PC-9 (cell line): ENCODE measurements at regions not wholly inside any gene's neighbourhood (a gene's known extent, or its start where the extent isn't known, plus 50 kb on each side); places are given as distances from the start of the nearest gene placed in this dataset.

ENCODE experiments used
- CTCF ChIP-seq: fragments of 200-600 bp; sonication (generic); conservative IDR thresholded peaks from 2 replicates; pipeline ENCODE4 v1.6.1; 2017; ENCODE audit warnings: mixed run types, antibody characterized with exemption, mild to moderate bottlenecking, moderate library complexity
- EZH2 ChIP-seq: fragments of 200-600 bp; sonication (generic); IDR thresholded peaks from 2 replicates; pipeline ENCODE4 v1.8.0; 2017; ENCODE audit warnings: antibody characterized with exemption, low read depth

GRCh38 chr3:193879099-193879863 lies 256.7 kb upstream of the HES1 start:
- TF ChIP-seq EZH2: no peak
- no peak for TF ChIP-seq CTCF
